ENCODE measurements at regions not wholly inside any gene's neighbourhood (a gene's known extent, or its start where the extent isn't known, plus 50 kb on each side); places are given as distances from the start of the nearest gene placed in this dataset.

DNA sequence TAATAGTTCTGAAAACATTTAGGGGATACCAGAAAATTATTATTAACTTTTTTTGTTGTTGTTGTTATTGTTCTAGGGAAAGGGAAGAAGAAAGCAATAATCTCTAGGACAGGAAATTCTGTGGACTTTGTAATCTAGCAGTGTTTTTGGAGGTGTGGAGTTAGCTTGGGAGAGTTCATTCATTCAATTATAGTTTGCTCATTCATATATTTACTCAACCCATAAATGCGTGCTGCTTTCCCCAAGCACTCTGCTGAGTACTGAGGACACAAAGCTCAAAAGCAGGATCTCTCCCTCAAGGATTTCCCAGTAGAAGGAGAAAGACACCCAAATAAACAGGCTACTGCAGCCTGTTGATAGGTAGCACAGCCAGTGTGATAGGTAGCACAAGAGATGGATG, 984.3 kb downstream of the BCL11A start:
- DNase-seq (no peak), ATAC-seq (ENCODE audit: poor library complexity) (no peak)
- Histone ChIP-seq H3K36me3 (ENCODE audit: insufficient read depth, low read length) (no peaks in the 10 kb centered on the region), H3K4me1 (ENCODE audit: insufficient read depth, low read length) (no peaks in the 10 kb centered on the region), H3K27ac (ENCODE audit: low read depth in 1 of 2, low read length in 2 of 2) (no peak overlapping the region), H3K27me3 (ENCODE audit: control insufficient read depth in 1 of 2, insufficient read depth in 2 of 2, low read length in 2 of 2) (no peaks in the 10 kb centered on the region), H3K4me3 (ENCODE audit: low read length) (no peak overlapping the region), H3K9me3 (ENCODE audit: control insufficient read depth in 1 of 2, insufficient read depth in 1 of 2, low read length in 2 of 2) (peaks cover 0 to 3% of the 10 kb centered on the region in 2 experiments)
- H3K9me3 Mint-ChIP-seq, result no peaks in the 10 kb centered on the region
- intact Hi-C loops (cut with DNase I, micrococcal nuclease), result no loop called here
- no peaks in the 10 kb centered on the region for H3K4me1 Mint-ChIP-seq (ENCODE audit: low read depth)
- ChIA-PET CTCF (no interaction called here), POLR2A (no interaction called here)
- H3K4me3 Mint-ChIP-seq, result no peak overlapping the region
- no peak overlapping the region for H3K27ac Mint-ChIP-seq
- H3K27me3 Mint-ChIP-seq, result no peaks in the 10 kb centered on the region
- H3K36me3 Mint-ChIP-seq (ENCODE audit: low read depth), result no peaks in the 10 kb centered on the region
- TF ChIP-seq, protein P1, sequence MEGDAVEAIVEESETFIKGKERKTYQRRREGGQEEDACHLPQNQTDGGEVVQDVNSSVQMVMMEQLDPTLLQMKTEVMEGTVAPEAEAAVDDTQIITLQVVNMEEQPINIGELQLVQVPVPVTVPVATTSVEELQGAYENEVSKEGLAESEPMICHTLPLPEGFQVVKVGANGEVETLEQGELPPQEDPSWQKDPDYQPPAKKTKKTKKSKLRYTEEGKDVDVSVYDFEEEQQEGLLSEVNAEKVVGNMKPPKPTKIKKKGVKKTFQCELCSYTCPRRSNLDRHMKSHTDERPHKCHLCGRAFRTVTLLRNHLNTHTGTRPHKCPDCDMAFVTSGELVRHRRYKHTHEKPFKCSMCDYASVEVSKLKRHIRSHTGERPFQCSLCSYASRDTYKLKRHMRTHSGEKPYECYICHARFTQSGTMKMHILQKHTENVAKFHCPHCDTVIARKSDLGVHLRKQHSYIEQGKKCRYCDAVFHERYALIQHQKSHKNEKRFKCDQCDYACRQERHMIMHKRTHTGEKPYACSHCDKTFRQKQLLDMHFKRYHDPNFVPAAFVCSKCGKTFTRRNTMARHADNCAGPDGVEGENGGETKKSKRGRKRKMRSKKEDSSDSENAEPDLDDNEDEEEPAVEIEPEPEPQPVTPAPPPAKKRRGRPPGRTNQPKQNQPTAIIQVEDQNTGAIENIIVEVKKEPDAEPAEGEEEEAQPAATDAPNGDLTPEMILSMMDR (IDR thresholded peaks at IDR 0.05), result no peak

DNA sequence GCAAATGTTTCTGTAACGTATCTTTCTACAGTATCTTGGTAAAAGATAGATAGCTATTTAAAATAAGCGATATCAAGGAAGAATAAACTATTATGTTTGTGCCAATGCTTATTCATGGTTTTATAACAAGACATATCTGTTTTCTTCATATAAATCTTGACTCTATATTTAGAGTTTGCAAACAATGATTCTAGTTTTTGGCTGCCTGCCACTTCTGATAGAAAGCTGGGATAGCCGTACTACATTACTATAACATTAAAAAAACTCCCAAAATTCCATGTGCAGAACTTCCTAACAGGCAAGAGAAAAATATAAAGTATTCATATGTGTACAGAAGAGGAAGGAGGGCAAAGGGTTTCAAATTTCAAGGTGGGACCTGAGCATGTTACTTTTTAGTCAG, 985.0 kb downstream of the BCL11A start:
- Mint-ChIP-seq H3K36me3 (ENCODE audit: low read depth) (no peaks in the 10 kb centered on the region), H3K9me3 (no peaks in the 10 kb centered on the region), H3K4me3 (no peak overlapping the region), H3K4me1 (ENCODE audit: low read depth) (no peaks in the 10 kb centered on the region), H3K27ac (no peak overlapping the region), H3K27me3 (no peaks in the 10 kb centered on the region)
- H3K27me3 ChIP-seq (ENCODE audit: control insufficient read depth in 1 of 2, insufficient read depth in 2 of 2, low read length in 2 of 2), result no peaks in the 10 kb centered on the region
- POLR2A ChIA-PET, result no interaction called here
- CTCF ChIA-PET, result no interaction called here
- DNase-seq, result no peak
- TF ChIP-seq, protein P1 (IDR thresholded peaks at IDR 0.05), result no peak
- no peaks in the 10 kb centered on the region for H3K36me3 ChIP-seq (ENCODE audit: insufficient read depth, low read length)
- H3K4me1 ChIP-seq (ENCODE audit: insufficient read depth, low read length), result no peaks in the 10 kb centered on the region
- H3K27ac ChIP-seq (ENCODE audit: low read depth in 1 of 2, low read length in 2 of 2), result no peak overlapping the region
- ATAC-seq (ENCODE audit: poor library complexity), result no peak
- intact Hi-C loops (cut with DNase I, micrococcal nuclease), result no loop called here
- H3K4me3 ChIP-seq (ENCODE audit: low read length), result no peak overlapping the region
- peaks cover 0 to 3% of the 10 kb centered on the region in 2 experiments for H3K9me3 ChIP-seq (ENCODE audit: control insufficient read depth in 1 of 2, insufficient read depth in 1 of 2, low read length in 2 of 2)

DNA sequence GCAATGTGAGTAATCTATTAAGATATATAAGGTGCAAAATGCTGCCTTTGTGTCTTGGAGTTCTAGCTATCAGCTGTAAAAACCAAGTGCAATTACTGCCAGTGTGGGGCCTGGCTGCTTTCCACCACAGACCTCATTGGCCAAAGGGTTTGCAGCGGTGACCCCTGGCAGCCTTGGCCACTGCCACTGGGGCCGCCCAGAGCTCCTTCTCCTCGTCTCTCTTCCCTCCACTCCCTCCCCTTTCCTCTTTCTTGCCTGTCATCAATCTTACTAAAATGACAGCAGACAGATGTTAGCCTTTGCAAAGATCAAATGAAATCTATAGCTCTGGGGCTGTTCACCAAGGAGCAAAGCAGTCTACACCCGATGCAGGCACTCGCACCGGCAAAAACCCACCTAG, 986.3 kb downstream of the BCL11A start:
- H3K4me1 Mint-ChIP-seq (ENCODE audit: low read depth), result no peaks in the 10 kb centered on the region
- peaks cover 0 to 3% of the 10 kb centered on the region in 2 experiments for H3K9me3 ChIP-seq (ENCODE audit: control insufficient read depth in 1 of 2, insufficient read depth in 1 of 2, low read length in 2 of 2)
- no peaks in the 10 kb centered on the region for H3K27me3 ChIP-seq (ENCODE audit: control insufficient read depth in 1 of 2, insufficient read depth in 2 of 2, low read length in 2 of 2)
- no peaks in the 10 kb centered on the region for H3K36me3 ChIP-seq (ENCODE audit: insufficient read depth, low read length)
- no peak overlapping the region for H3K4me3 ChIP-seq (ENCODE audit: low read length)
- H3K4me3 Mint-ChIP-seq, result no peak overlapping the region
- no peak for DNase-seq
- POLR2A ChIA-PET, result no interaction called here
- intact Hi-C loops (cut with DNase I, micrococcal nuclease), result no loop called here
- H3K4me1 ChIP-seq (ENCODE audit: insufficient read depth, low read length), result no peaks in the 10 kb centered on the region
- H3K27ac Mint-ChIP-seq, result no peak overlapping the region
- H3K9me3 Mint-ChIP-seq, result no peaks in the 10 kb centered on the region
- H3K27me3 Mint-ChIP-seq, result no peaks in the 10 kb centered on the region
- no peak overlapping the region for H3K27ac ChIP-seq (ENCODE audit: low read depth in 1 of 2, low read length in 2 of 2)
- CTCF ChIA-PET, result no interaction called here
- ATAC-seq (ENCODE audit: poor library complexity), result no peak
- TF ChIP-seq, protein P1 (IDR thresholded peaks at IDR 0.05), result no peak
- H3K36me3 Mint-ChIP-seq (ENCODE audit: low read depth), result no peaks in the 10 kb centered on the region

Data from CD4-positive, alpha-beta T cell (primary cell).